ENCODE measurements at regions not wholly inside any gene's neighbourhood (a gene's known extent, or its start where the extent isn't known, plus 50 kb on each side); places are given as distances from the start of the nearest gene placed in this dataset.

DNA sequence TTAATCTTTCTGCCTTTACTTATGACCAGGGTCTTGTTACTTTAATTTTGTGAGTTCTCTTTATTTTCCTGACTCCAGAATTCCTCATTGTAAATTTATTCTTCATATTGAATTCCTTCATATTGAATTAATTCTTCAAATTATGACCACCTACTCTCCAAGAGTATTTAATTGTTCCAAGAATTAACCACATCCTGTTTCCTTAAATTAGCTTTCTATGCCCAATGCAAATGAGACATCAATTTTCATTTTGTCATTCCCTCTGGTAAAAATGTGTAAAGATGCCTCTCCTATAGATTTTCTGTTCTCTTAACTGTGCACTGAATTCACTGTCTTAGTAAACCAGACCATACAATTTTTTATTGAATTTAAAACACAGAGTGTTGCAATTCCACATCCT is 211.2 kb upstream of the GRIA4 start:
- TF ChIP-seq POLR2A (IDR thresholded peaks at IDR 0.05) (no peak), CTCF (IDR thresholded peaks at IDR 0.05) (no peak)
